NCI-H2227 (cell line): ENCODE measurements at regions not wholly inside any gene's neighbourhood (a gene's known extent, or its start where the extent isn't known, plus 50 kb on each side); places are given as distances from the start of the nearest gene placed in this dataset.

ENCODE experiments used
- DNase-seq: peaks from one replicate; lab custom pipeline; 2025; ENCODE audit not compliant: unreplicated experiment; lab: John Stamatoyannopoulos, UW

GRCh38 chr11:10908215-10908951 is 50.5 kb upstream of the ZBED5 start:
- no peak for DNase-seq
